GM19372 (cell line): ENCODE measurements at regions not wholly inside any gene's neighbourhood (a gene's known extent, or its start where the extent isn't known, plus 50 kb on each side); places are given as distances from the start of the nearest gene placed in this dataset.

Experiments used
- ATAC-seq: cut with Tn5 transposase; IDR thresholded peaks from one replicate; pipeline ENCODE4 v1.9.1; 2021; ENCODE audit warnings: mild to moderate bottlenecking, low read depth, moderate library complexity; ENCODE audit not compliant: unreplicated experiment

DNA sequence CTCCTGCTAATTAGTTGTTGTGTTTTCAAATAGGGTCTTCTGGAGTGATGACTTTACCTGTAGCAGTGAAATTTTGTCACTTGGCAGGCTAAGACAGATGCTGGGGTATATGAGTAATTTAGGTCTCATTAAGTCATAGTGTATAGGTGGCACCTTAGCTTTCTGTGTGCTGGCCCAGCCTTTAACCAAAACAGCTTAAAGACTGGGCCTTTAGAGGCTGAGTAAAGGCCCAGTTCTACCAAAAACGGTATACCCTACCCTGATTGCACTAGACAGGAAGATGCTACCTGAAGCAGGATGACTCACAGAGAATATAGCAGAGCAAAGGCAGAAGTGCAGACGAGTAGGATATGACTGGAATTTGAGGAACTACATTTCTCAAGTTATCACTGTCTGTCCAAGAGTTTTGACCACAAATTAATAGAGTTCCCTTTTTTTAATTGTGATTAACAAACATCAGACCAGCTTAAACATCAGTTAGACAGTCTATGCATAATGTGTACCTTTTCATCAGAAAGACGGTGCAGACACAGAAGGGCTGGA lies 337.9 kb upstream of the SALL3 start:
- no peak for ATAC-seq

DNA sequence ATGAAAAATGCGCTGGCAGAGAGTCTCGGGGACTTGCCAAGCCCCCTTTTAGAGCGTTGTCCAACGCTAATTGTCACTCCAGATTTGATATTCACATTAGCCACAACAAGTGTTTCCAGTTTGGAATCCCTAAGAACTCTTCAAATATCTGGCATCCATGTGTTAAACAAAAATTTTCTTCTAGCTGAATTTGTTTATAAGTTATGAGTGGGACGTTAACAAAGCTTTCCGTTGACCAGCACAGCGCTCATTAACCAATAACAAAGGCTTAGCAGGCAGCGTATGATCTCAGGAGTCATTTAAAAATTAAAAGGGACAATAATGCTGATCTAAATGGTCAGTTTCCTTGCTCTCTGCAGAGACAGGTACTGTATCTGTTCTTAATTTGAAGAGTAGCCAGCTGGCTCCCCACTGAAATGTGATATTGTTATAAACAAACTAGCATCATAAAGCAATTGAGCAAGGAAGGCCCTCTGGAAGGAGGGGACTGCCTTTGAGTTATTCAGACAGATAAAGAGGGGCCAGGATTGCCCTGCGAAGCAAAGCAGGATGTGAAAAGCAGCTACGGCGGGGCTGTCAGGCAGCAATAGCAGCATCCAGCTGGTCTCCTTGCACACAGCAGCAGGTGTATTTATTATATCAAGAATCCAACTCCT lies 337.2 kb upstream of the SALL3 start:
- no peak for ATAC-seq

DNA sequence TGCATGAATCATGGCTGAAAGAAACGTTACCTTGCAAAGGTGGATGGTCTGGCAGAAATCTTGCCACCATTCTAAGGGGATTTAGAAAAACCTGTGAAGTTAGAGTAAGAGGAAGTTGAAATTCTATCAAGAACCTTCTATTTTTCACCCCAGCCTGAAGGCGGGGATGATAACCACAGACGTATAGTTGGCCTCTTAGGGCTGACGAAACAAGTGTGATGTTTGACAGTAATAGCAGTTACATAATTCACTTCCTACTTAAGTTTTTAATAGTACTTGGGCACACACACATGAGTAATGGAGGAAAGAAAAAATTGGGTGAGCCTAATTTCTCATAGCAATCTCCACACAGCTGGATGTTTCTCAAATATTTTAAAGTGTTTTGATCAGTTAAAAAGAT lies 336.6 kb upstream of the SALL3 start:
- no peak for ATAC-seq

DNA sequence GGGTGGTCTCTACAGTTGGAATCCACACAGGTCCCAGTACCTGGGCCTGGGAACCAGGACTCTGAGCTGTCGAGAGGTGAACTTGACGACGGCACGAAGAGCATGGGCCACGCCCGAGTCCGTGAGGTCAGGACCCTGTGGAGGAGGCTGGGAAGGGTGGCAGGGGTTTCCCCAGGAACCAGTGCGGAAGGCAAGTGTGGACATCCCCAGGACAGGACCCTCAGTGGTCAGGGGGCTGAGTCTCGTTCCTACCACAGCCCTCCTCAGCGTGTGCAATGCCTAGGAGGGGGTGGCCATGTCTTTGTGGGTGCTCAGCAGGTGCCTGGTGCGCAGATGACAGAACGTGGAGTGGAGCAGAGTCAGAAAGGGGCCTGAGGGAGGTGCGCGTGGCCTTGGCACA lies 335.6 kb upstream of the SALL3 start:
- ATAC-seq, result no peak

DNA sequence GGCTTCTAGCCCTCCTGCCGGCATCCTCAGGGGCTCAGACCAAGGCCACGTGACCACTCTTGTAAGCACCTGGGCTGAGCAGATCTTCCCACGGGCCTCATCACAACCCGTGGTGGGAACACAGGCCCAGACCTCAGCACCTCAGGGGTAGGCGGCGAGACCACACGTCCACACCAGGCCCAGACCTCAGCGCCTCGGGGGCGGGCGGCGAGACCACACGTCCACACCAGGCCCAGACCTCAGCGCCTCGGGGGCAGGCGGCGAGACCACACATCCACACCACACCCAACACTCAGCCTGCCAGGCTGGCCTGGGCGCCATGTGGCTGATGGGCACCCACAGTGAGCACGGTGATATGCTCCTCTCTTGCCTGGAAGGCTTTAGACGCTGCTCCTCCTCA lies 334.4 kb upstream of the SALL3 start:
- no peak for ATAC-seq

DNA sequence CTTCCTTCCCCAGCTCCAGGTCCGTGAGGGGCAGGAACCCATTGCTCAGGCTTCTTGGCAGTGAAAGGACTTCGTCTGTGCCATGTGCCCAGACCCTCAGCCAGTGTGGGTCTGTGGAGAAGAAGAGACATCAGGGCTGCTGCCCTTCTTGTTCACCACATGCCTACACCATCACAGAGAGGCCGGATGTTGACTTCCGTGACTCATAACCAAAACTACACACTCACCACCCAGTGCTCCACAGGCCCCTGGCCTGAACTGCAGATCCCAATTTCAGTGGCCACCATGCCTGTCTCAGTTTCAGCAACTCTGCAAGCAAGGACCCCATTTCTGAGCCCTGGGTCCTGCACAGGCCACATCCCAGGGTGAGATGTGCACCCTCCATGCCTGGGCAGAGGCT lies 332.6 kb upstream of the SALL3 start:
- no peak for ATAC-seq

DNA sequence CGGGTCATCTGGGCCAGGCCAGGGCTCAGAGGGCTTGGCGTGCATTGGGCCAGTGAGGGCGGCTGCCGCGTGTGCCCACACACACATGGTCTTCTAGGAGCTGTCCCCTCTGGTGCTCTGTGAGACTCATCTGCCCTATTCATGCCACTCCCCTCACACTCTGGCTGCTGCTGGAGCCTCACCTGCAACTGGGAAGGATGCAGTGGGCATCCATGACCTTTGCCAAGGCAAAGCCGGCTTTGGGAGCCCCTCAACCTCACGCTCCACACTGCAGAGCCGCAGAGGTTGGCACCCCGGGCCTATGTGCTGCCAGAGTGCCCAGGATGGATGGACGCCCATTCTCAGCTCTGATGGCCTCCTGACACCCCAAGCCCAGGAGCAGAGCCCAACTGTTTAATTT lies 330.2 kb upstream of the SALL3 start:
- ATAC-seq, result no peak

DNA sequence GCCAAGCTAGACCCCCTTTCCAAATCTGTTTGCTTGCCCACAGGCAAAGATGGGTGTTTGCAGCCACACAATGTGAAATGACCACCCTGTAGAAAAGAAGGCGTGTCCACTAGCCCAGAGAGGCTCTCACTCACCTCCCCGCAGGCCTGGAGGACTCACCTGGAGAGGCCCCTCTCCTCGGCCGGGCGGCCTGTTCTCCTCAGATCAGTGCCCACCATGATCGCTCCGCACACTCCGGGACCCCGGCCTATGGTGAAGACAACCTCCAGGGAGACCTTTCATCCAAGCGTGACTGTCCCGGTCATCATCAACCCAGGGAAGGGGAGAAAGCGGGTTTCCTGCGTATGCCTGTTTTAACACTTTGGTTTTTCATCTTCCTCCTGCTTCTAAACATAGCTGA lies 328.7 kb upstream of the SALL3 start:
- ATAC-seq, result no peak

DNA sequence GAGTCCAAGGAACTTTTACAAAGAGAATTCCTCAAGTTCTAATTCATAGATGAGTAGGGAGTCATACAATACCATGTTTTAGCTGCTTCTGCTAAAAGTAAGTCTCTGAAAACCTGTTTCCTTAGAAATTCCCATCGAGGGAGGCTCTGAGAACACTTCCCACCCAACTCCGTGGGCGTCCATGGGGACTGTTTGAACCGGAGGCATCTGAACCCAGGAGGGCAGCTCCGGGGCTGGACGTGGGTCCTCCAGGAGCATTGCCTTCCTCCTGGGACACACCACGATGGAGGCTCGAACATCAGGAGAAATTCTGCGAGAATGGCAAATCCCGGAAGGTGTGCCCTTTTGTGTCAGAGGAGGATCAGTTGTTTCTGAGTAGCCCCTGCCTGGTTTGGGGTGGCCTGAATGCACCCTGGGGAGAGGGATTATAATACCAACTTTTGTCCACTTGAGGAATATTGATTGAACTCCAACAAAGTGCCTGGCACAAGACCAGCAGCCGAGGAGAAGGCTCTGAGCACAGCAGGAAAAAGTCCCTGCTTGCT lies 327.5 kb upstream of the SALL3 start:
- ATAC-seq, result no peak

DNA sequence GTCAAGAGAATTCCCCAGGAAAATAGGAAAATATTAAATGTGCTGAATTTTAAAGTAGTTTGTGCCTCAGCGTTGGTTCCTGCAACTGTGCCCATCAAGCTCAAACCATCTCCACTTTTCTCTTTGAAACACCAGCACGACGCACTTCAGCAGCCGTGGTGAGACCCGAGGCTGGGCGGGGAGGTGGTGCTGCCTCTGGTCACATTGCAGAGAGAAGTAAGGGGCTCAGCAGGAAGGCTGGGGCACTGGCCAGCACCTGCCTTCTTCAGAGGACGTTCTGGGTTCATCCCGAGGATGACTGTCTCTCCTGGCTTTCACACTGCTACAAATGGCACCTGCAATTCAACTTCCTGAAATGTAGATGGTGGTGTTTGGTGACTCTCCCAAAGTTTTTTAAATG lies 323.7 kb upstream of the SALL3 start:
- no peak for ATAC-seq

DNA sequence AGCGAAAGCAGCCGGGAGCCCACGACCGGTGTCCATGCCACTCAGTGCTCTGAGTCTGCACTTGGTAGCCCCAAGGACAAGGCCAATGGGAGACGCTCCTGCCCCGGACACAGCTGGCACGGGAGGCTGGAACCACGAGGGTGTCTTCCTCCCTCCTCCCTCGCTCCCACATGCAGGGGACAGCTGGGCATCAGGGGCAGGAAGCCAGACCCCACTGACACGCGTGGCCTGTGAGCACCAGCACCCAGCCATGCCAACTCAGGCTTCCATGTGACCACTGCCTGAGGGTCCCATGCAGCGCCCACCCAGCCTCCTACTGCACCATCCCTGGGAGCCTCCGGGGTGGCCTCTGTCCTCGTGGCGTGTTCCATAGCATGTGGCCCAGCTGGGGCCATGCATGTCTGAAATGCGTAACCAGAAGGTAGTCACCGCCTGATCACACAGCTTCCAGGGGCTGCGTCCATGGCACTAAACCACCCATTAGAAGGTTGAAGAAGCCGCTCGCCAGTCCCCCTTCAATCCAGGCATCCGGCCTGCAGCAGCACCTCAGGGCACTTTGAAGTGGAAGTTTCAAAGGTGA lies 323.2 kb upstream of the SALL3 start:
- no peak for ATAC-seq

DNA sequence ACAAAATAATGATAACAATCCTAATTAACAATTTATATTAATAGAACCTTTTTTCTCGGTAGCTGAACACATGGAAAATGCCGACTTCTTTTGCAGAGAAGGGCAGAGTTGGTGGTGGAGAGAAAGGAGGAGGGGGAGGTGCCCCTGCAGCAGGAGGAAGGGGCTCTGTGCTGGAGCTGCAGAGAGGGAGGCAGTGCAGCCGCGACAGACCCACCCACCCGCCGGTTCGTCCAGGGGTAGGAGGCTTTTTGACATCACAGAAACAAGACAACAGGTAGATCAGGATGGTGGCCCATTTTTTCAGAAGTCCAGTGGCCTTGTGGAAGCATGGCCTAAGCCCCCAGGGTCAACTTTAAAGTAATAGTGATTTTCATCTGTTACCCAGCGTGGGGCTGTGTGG lies 321.1 kb upstream of the SALL3 start:
- ATAC-seq, result no peak

DNA sequence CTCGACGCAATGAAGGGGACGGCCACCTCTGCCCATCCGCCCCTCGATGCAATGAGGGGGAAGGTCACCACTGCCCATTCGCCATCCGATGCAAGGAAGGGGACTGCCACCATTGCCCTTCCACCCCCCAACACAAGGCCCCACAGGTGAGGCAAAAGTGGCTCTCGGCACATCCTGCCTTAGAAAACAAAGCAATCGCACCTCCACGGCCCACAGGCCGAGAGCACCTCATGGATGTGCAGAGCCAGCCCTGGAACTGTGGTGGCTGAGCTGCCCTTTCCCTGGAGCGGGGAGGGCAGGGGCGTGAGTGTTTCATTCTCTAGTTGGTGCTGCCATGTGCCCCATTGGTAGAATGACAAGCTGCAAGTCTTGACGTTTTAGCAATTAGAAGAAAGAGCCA lies 320.6 kb upstream of the SALL3 start:
- no peak for ATAC-seq

DNA sequence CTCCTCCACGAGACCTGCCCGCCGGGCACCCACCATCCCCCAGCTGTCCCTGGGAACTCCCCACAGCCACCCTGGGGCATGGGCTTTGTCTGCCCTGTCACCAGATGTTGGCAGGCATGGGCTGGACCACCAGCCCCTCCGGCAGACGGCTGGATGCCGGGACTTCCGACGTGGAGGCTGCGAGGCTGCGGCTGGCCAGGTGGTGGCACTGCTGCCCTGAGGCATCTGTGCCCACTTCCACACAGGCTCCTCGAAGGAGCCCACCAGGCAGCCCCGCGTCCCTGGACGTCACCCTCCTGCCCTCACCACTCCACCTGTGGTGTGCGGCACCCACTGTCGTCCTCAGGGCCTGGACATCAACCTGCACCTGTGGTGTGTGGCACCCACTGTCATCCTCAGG lies 319.9 kb upstream of the SALL3 start:
- ATAC-seq, result no peak

DNA sequence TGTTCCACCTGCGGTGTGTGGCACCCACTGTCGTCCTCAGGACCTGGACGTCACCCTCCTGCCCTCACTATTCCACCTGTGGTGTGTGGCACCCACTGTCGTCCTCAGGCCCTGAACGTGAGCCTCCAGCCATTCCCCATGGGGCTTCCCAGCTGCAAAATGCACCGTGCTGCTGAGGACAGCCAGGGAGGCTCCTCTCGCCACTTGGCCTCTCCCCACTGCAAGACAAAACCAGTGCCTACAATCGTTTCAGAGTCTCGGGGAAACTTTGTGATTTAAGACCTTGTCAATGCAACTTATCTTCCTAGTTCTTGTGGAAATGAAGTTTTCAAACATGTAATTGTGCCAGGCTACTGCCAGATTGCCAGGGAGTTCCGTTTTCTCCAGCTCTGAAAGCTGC lies 319.3 kb upstream of the SALL3 start:
- no peak for ATAC-seq

DNA sequence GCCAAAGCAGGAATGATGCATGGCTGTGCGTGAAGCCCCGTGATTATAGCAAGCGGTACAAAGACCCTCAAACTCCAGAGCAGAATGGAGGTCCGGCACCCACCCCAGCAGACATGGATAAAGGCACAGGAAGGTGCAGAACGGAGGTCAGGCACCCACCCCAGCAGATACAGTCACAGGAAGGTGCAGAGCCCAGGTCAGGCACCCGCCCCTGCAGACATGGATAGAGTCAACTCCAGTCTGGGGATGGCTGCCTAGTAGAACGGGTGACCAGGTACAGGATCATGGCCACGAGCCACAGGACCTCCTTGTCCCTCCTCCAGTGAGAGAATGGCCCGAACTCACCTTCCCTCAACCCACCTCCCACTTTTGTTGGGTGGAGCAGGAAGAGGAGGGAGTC lies 318.3 kb upstream of the SALL3 start:
- no peak for ATAC-seq

DNA sequence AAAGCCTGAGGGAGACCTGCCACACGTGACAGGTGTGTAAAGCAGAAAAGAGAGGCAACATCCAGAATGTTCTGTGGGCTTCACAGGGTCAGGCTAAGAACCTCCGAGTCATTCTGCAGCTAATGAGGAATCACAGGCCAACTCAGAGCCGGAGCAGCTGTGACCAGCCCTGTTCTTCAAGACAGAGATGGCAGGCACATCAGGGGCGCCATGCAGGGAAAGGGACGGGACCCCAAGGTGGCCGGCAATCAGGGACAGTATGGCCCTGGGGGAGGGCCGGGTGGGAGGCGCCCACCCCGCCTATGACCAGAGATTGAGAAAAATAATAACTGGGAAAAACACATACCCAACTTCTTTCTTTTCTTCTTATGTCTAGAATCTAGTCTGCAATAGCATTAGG lies 316.7 kb upstream of the SALL3 start:
- no peak for ATAC-seq

DNA sequence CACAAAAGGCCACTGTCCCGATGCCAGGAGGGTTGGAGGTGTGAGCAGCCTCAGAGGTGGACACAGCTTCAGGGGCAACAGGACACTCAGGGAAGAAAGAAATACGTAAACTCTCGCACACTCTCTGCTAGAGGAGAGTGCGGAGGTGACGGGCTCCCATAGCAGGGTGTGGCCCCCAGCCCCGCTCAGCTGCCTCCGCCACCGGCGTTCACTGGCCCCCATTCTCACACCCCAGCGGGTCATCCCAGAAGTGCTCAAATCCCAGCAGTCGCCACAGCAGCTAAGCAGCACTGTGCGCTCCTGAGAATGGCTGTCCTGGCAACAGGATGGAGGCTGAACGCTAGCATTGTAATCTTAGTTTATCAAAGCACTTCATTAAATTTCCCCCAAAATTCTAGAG lies 315.6 kb upstream of the SALL3 start:
- ATAC-seq, result no peak

DNA sequence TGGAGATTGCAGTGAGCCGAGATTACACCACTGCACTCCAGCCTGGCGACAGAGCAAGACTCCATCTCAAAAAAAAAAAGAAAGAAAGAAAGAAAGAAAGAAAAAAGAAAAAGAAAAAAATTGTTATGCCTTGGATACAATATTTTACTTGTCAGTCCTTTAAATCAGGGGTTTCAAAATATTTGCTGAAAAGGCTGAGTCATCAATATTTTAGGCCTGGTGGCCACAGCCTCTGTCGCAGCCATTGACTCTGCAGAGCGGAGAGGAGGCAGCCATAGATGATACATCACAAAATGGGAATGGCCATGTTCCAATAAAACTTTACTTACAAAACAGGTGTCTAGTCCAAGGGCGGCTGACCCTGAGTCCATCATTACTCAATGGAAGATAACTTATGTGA lies 314.8 kb upstream of the SALL3 start:
- ATAC-seq, result no peak

DNA sequence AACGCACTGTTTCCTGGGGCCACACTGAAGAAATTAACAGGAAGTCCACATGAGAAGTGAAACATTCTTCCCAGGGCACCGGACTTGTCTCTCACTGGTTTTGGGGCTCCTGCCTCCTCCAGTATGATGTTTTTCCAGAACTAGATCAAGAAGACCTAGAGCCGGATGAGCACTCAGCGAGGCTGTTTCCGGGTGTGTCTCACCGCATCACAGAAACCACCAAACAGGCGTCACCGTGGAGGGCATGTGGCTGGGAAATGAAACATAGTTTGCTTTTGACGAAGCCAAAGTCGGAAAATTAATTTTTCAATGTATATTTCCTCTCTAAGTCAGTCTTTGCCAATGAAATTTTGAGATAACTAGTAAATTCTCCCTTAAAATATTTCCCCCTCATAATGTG lies 314.0 kb upstream of the SALL3 start:
- no peak for ATAC-seq

DNA sequence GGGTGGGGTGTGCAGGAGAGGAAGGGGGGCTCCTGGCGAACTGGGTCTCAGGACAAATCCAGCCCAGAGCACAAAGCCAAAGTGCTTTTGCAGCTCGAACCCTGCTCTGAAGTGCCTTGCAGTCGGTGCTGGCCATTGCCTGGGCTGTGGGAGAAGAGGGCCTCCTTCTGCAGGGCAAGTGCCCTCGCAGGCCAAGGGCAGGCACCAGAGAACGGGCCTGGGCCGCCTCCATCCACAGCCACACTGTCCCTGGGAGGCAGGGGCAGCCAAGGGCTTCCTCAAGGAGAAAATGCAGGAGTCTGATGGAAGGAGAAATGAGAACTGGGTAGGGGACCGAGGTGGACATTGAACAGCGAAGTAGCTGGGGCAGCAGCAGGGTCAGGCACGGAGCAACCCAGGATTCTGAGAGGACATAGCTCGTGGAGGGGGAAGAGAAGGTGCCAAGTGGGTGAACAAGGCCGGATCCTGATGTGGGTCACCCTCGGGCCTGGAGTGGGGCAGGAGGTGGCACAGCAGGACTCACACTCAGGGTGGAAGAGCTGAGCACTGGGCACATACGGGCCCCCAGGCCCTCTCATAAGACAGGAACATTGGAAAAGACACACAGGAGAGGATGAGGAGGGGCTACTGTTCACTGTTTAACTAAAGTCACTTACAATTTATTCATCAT lies 312.8 kb upstream of the SALL3 start:
- no peak for ATAC-seq
